HuH-7.5 (cell line): ENCODE measurements at regions not wholly inside any gene's neighbourhood (a gene's known extent, or its start where the extent isn't known, plus 50 kb on each side); places are given as distances from the start of the nearest gene placed in this dataset.

ENCODE experiments used
- DNase-seq: peaks from one replicate; pipeline ENCODE4 v3.0.0; 2011; ENCODE audit warnings: low spot score

DNA sequence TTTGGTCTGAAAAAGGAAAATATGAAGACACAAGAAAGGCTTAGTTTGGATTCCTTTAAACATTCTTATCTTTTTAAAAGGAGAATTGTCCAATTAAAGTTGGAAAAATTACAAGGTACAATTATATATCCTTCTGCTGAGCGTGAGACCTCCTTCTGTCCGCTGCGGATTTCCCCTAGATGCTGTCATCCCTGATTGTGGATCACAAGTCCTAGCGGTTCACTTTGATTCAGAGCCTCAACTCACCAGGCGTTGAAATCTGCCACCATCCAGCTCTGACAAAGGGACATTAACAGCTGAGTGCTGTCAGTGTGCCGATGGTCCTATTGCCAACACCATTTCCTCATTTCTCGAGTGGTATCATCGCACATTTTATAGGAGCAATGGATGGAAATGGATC lies 73.1 kb upstream of the PTER start:
- no peak for DNase-seq

DNA sequence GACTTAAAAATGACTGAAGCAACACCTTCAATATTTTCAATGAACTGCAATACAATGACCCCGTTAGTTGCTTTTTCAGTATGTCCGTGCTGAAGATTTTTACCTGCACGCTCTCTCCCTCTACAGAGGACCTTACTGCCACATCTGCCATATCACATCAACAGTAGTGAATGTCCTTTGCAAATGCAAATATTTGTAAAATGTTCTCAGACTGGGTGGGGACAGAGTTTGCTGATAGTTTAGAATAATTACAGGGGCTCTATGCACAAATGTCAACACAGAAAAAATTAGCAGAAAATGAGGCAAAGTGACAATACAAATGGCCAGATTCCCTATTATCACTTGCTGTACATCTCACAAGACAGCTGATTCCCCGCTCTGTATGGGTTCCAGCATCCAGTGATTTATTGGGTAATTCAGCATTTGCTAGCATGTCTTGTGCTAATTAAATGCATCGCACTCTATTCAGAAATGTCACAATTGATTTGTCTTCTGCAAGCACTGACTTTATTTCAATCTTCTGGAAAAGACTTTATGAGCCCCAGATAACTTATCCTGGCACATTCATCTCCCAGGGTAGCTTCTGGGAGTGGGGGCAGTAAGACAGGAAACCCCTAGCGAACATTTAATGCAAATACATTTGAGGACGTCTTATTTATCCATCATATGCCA lies 69.1 kb upstream of the PTER start:
- DNase-seq = no peak

DNA sequence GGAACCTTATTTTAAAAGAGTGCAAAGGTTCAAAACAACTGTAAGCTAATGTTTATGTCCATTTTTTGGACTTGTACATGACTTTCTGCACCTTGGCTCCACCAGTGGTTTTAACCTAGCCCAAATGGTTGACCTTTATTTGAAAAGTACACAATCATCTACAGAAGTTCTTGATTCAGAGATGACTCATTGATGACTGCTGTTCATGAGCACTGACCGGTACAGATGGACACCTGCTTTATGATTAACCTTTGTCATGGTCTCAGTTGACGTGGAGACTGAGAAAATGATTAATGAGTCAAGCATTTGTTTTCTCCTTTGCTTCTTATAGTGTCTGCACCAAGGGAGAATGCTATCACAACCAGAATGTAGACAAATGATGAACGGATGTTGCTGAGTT lies 55.7 kb upstream of the PTER start:
- DNase-seq = no peak

DNA sequence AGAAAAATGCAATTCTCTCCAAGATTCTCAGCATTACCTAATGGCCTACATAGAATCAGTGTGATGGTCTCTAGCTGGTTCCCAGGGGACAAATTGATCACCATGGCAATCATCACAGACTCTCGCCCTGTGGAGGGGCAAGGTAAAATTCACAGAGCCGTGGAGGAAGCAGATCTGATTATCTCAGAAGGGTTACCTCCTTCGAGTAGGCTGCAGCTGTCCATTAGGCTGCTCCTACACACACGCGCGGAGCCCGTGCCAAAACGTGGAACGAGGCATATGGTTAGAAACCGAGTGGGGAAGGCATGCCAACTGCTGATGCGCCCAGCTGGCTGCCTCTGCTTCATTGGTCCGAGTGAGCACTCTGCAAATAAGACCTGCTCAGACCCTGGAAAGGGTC lies 52.8 kb upstream of the PTER start:
- DNase-seq = no peak

DNA sequence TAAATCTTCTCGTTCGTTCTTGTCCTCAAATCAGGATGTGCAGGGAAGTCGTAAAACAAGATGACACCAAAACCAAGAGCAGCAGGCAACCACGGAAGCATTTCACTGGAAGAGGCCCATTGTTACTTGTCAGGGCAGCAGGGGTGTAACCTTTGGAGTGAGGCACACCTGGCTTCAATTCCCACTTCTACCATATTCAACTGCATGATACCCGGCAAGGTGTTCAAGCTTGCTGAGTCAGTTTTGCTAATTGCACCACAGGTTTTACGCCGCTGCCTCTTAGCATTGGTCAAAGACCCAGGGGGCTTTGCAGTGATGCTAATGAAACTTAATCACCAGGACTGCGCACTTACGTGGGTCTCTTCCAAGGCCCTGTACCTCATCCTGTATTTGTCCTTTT lies 50.0 kb upstream of the PTER start:
- no peak for DNase-seq
